ENCODE measurements at regions not wholly inside any gene's neighbourhood (a gene's known extent, or its start where the extent isn't known, plus 50 kb on each side); places are given as distances from the start of the nearest gene placed in this dataset.
A peak's percentile ranks its signal among the peaks of the same experiment; 100 is the strongest.

DNA sequence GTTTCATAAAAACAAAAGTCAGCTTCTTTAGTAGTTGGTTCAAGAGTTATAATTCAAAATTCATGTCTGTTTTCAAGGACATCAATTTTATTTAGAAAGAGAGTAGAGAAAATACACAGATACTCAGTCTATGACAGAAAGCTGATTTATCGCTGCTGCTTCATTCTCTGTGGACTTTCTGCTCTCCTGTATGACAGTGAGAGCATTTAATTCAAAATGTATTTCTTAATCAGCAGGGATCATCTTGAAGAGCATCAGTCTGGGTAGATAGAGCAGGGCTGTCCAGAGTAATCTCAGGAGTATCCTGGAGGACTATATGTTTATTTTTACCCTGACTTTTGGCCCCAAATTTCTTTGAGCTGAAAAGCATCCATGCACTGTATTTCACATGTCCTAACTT, 1676.7 kb downstream of the REEP3 start:
- Histone ChIP-seq H3K23ac (ENCODE audit: low read length) (no peak overlapping the region), H3K27me3 (ENCODE audit: insufficient read depth, low read length, poor library complexity) (no peaks in the 10 kb centered on the region), H3K79me1 (ENCODE audit: low read length) (no peaks in the 10 kb centered on the region), H4K5ac (ENCODE audit: low read length) (no peak overlapping the region), H3K4me2 (ENCODE audit: low read length) (no peak overlapping the region), H2BK5ac (ENCODE audit: low read length) (no peak overlapping the region), H2BK15ac (replicated peaks; ENCODE audit: low read depth) (no peak overlapping the region), H3K4me1 (ENCODE audit: control insufficient read depth, low read depth, low read length) (no peaks in the 10 kb centered on the region), H3K4me3 (ENCODE audit: low read length) (no peak overlapping the region), H3K18ac (ENCODE audit: low read length) (no peak overlapping the region), H3K36me3 (ENCODE audit: control insufficient read depth, insufficient read depth, low read length) (no peaks in the 10 kb centered on the region), H3K79me2 (ENCODE audit: control insufficient read depth, insufficient read depth, low read length) (no peaks in the 10 kb centered on the region), H2BK120ac (ENCODE audit: low read depth, low read length) (no peak overlapping the region), H3K9ac (ENCODE audit: low read length) (no peak overlapping the region), H3K27ac (ENCODE audit: low read depth, low read length) (no peak overlapping the region), H3K4ac (ENCODE audit: low read depth, low read length) (no peak overlapping the region), H4K8ac (ENCODE audit: low read depth, low read length) (no peak overlapping the region), H3K56ac (ENCODE audit: low read length) (no peak overlapping the region), H2AK5ac (ENCODE audit: low read length) (no peak overlapping the region)
- WGBS (ENCODE audit: extremely low coverage, insufficient coverage, low lambda C conversion rate): no CpG with 5 or more reads among the region's 1 CpG
- no peak for DNase-seq

GRCh38 chr10:65201491-65201890, 1680.3 kb downstream of the REEP3 start:
- no peaks in the 10 kb centered on the region for H3K79me1 ChIP-seq (ENCODE audit: low read length)
- no peaks in the 10 kb centered on the region for H3K36me3 ChIP-seq (ENCODE audit: control insufficient read depth, insufficient read depth, low read length)
- no peak overlapping the region for H3K4me2 ChIP-seq (ENCODE audit: low read length)
- H4K5ac ChIP-seq (ENCODE audit: low read length): no peak overlapping the region
- H2BK15ac ChIP-seq (replicated peaks; ENCODE audit: low read depth): no peak overlapping the region
- no peaks in the 10 kb centered on the region for H3K4me1 ChIP-seq (ENCODE audit: control insufficient read depth, low read depth, low read length)
- H3K4ac ChIP-seq (ENCODE audit: low read depth, low read length): no peak overlapping the region
- no peak overlapping the region for H2AK5ac ChIP-seq (ENCODE audit: low read length)
- H2BK5ac ChIP-seq (ENCODE audit: low read length): no peak overlapping the region
- no peaks in the 10 kb centered on the region for H3K27me3 ChIP-seq (ENCODE audit: insufficient read depth, low read length, poor library complexity)
- no peak overlapping the region for H3K18ac ChIP-seq (ENCODE audit: low read length)
- H2BK120ac ChIP-seq (ENCODE audit: low read depth, low read length): no peak overlapping the region
- no peak overlapping the region for H3K27ac ChIP-seq (ENCODE audit: low read depth, low read length)
- no peak overlapping the region for H3K9ac ChIP-seq (ENCODE audit: low read length)
- no peak for DNase-seq
- H3K4me3 ChIP-seq (ENCODE audit: low read length): no peak overlapping the region
- no CpG with 5 or more reads among the region's 3 CpGs for WGBS (ENCODE audit: extremely low coverage, insufficient coverage, low lambda C conversion rate)
- H3K79me2 ChIP-seq (ENCODE audit: control insufficient read depth, insufficient read depth, low read length): no peaks in the 10 kb centered on the region
- no peak overlapping the region for H4K8ac ChIP-seq (ENCODE audit: low read depth, low read length)
- H3K56ac ChIP-seq (ENCODE audit: low read length): no peak overlapping the region
- no peak overlapping the region for H3K23ac ChIP-seq (ENCODE audit: low read length)

DNA sequence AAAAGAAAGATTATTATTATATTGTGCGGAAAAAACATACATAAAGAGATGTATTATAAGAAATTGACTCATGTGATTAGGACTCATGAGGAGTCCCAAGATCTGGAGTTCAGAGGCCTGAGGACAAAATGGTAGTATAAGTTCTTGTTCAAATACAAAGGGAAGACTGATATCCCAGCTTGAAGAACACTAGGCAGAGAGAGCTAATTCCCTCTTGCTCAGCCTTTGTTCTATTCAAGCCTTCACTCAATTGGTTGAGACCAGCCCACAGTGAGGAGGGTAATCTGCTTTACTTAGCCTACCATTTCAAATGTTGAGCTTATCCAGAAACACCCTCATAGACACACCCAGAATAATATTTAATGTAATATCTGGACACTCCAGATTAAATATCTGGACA, 1683.8 kb downstream of the REEP3 start:
- Histone ChIP-seq H2BK120ac (ENCODE audit: low read depth, low read length) (no peak overlapping the region), H3K9ac (ENCODE audit: low read length) (no peak overlapping the region), H3K4me1 (ENCODE audit: control insufficient read depth, low read depth, low read length) (no peaks in the 10 kb centered on the region), H3K4me3 (ENCODE audit: low read length) (no peak overlapping the region), H3K4me2 (ENCODE audit: low read length) (no peak overlapping the region), H3K4ac (ENCODE audit: low read depth, low read length) (no peak overlapping the region), H3K79me1 (ENCODE audit: low read length) (no peaks in the 10 kb centered on the region), H2BK5ac (ENCODE audit: low read length) (no peak overlapping the region), H3K27ac (ENCODE audit: low read depth, low read length) (no peak overlapping the region), H3K79me2 (ENCODE audit: control insufficient read depth, insufficient read depth, low read length) (no peaks in the 10 kb centered on the region), H4K5ac (ENCODE audit: low read length) (no peak overlapping the region), H3K23ac (ENCODE audit: low read length) (no peak overlapping the region), H3K56ac (ENCODE audit: low read length) (no peak overlapping the region), H2BK15ac (replicated peaks; ENCODE audit: low read depth) (no peak overlapping the region), H4K8ac (ENCODE audit: low read depth, low read length) (no peak overlapping the region), H2AK5ac (ENCODE audit: low read length) (no peak overlapping the region), H3K27me3 (ENCODE audit: insufficient read depth, low read length, poor library complexity) (no peaks in the 10 kb centered on the region), H3K36me3 (ENCODE audit: control insufficient read depth, insufficient read depth, low read length) (no peaks in the 10 kb centered on the region), H3K18ac (ENCODE audit: low read length) (no peak overlapping the region)
- WGBS (ENCODE audit: extremely low coverage, insufficient coverage, low lambda C conversion rate): 100% methylated on average over 1 of the region's 1 CpG
- no peak for DNase-seq

DNA sequence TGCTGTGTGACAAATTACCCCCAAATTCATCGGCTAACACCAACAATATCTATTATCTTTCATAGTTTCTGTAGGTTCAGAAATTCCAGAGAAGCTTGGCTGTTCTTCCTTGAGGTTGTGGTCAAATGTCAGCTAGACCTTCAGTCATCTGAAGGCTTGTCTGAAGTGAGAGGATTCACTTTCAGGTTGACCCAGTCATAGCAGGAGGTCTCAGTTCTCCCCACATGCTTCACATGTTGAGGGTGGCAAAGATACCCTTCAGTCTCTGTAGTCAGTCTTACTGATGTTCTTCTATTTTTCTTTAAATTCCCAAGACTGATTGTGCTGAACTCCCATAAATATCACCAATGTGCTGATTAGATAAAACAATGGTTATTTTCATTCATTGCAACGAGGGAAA, 1692.0 kb downstream of the REEP3 start:
- H2BK120ac ChIP-seq (ENCODE audit: low read depth, low read length): no peak overlapping the region
- H3K4me1 ChIP-seq (ENCODE audit: control insufficient read depth, low read depth, low read length): no peaks in the 10 kb centered on the region
- no peak overlapping the region for H3K9ac ChIP-seq (ENCODE audit: low read length)
- no peak overlapping the region for H3K4me2 ChIP-seq (ENCODE audit: low read length)
- no peak overlapping the region for H4K8ac ChIP-seq (ENCODE audit: low read depth, low read length)
- no CpG with 5 or more reads among the region's 2 CpGs for WGBS (ENCODE audit: extremely low coverage, insufficient coverage, low lambda C conversion rate)
- H3K36me3 ChIP-seq (ENCODE audit: control insufficient read depth, insufficient read depth, low read length): no peaks in the 10 kb centered on the region
- no peak overlapping the region for H3K4me3 ChIP-seq (ENCODE audit: low read length)
- no peak overlapping the region for H2BK15ac ChIP-seq (replicated peaks; ENCODE audit: low read depth)
- H3K27me3 ChIP-seq (ENCODE audit: insufficient read depth, low read length, poor library complexity): no peaks in the 10 kb centered on the region
- no peaks in the 10 kb centered on the region for H3K79me1 ChIP-seq (ENCODE audit: low read length)
- H3K27ac ChIP-seq (ENCODE audit: low read depth, low read length): no peak overlapping the region
- H2AK5ac ChIP-seq (ENCODE audit: low read length): no peak overlapping the region
- H3K23ac ChIP-seq (ENCODE audit: low read length): no peak overlapping the region
- DNase-seq: no peak
- H4K5ac ChIP-seq (ENCODE audit: low read length): no peak overlapping the region
- H2BK5ac ChIP-seq (ENCODE audit: low read length): no peak overlapping the region
- H3K79me2 ChIP-seq (ENCODE audit: control insufficient read depth, insufficient read depth, low read length): no peaks in the 10 kb centered on the region
- no peak overlapping the region for H3K4ac ChIP-seq (ENCODE audit: low read depth, low read length)
- H3K18ac ChIP-seq (ENCODE audit: low read length): no peak overlapping the region
- no peak overlapping the region for H3K56ac ChIP-seq (ENCODE audit: low read length)

GRCh38 chr10:65219444-65219843, 1698.2 kb downstream of the REEP3 start:
- Histone ChIP-seq H3K36me3 (ENCODE audit: control insufficient read depth, insufficient read depth, low read length) (no peaks in the 10 kb centered on the region), H3K4me3 (ENCODE audit: low read length) (no peak overlapping the region), H2BK15ac (replicated peaks; ENCODE audit: low read depth) (no peak overlapping the region), H3K23ac (ENCODE audit: low read length) (no peak overlapping the region), H3K79me2 (ENCODE audit: control insufficient read depth, insufficient read depth, low read length) (no peaks in the 10 kb centered on the region), H3K27me3 (ENCODE audit: insufficient read depth, low read length, poor library complexity) (no peaks in the 10 kb centered on the region), H3K4me2 (ENCODE audit: low read length) (no peak overlapping the region), H2AK5ac (ENCODE audit: low read length) (no peak overlapping the region), H3K79me1 (ENCODE audit: low read length) (no peaks in the 10 kb centered on the region), H2BK5ac (ENCODE audit: low read length) (no peak overlapping the region), H2BK120ac (ENCODE audit: low read depth, low read length) (no peak overlapping the region), H3K27ac (ENCODE audit: low read depth, low read length) (no peak overlapping the region), H3K4me1 (ENCODE audit: control insufficient read depth, low read depth, low read length) (no peaks in the 10 kb centered on the region), H3K56ac (ENCODE audit: low read length) (no peak overlapping the region), H3K4ac (ENCODE audit: low read depth, low read length) (no peak overlapping the region), H4K8ac (ENCODE audit: low read depth, low read length) (no peak overlapping the region), H4K5ac (ENCODE audit: low read length) (no peak overlapping the region), H3K9ac (ENCODE audit: low read length) (no peak overlapping the region), H3K18ac (ENCODE audit: low read length) (no peak overlapping the region)
- DNase-seq: no peak
- no CpG with 5 or more reads among the region's 3 CpGs for WGBS (ENCODE audit: extremely low coverage, insufficient coverage, low lambda C conversion rate)

DNA sequence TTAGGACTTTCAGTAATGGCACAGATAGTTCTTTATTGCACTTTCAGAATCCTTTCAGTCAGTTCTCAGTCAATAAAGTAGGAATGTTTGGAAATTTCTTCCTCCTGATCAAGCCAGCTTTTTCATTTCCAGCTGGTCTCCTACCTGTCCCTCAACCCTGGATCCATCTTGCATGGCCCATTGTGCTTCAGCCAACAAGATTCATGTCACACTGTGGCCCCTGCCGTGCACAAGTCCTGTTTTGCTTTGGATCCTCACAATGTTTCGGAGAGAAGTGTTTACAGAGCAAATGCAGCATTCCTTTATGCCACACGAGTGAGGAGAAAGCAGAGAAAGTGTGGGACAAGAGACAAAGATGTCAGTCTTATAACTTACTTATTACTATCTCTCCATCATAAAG, 1694.7 kb upstream of the LRRTM3 start:
- no peak overlapping the region for H2BK120ac ChIP-seq (ENCODE audit: low read depth, low read length)
- no peak overlapping the region for H3K4me3 ChIP-seq (ENCODE audit: low read length)
- H2AK5ac ChIP-seq (ENCODE audit: low read length): no peak overlapping the region
- H2BK15ac ChIP-seq (replicated peaks; ENCODE audit: low read depth): no peak overlapping the region
- H3K4ac ChIP-seq (ENCODE audit: low read depth, low read length): no peak overlapping the region
- H3K79me1 ChIP-seq (ENCODE audit: low read length): no peaks in the 10 kb centered on the region
- no peak overlapping the region for H3K27ac ChIP-seq (ENCODE audit: low read depth, low read length)
- DNase-seq: peak; percentile 11
- no peaks in the 10 kb centered on the region for H3K36me3 ChIP-seq (ENCODE audit: control insufficient read depth, insufficient read depth, low read length)
- no peak overlapping the region for H3K9ac ChIP-seq (ENCODE audit: low read length)
- H4K8ac ChIP-seq (ENCODE audit: low read depth, low read length): no peak overlapping the region
- no peaks in the 10 kb centered on the region for H3K27me3 ChIP-seq (ENCODE audit: insufficient read depth, low read length, poor library complexity)
- no peak overlapping the region for H3K18ac ChIP-seq (ENCODE audit: low read length)
- no peak overlapping the region for H3K23ac ChIP-seq (ENCODE audit: low read length)
- no CpG with 5 or more reads among the region's 3 CpGs for WGBS (ENCODE audit: extremely low coverage, insufficient coverage, low lambda C conversion rate)
- H3K4me1 ChIP-seq (ENCODE audit: control insufficient read depth, low read depth, low read length): no peaks in the 10 kb centered on the region
- H4K5ac ChIP-seq (ENCODE audit: low read length): no peak overlapping the region
- no peak overlapping the region for H3K56ac ChIP-seq (ENCODE audit: low read length)
- H3K79me2 ChIP-seq (ENCODE audit: control insufficient read depth, insufficient read depth, low read length): no peaks in the 10 kb centered on the region
- no peak overlapping the region for H2BK5ac ChIP-seq (ENCODE audit: low read length)
- no peak overlapping the region for H3K4me2 ChIP-seq (ENCODE audit: low read length)

Measured in mesendoderm (in vitro differentiated cells).